Gastroesophageal sphincter (tissue), 3 donors: ENCODE measurements at regions not wholly inside any gene's neighbourhood (a gene's known extent, or its start where the extent isn't known, plus 50 kb on each side); places are given as distances from the start of the nearest gene placed in this dataset.

ENCODE experiments used
- CTCF ChIP-seq, 4 experiments: fragments of 200-600 bp in 2 of 4; fragments of 450-650 bp in 2 of 4; sonication (generic) in 1 of 4; IDR thresholded peaks; one replicate each; pipeline ENCODE4 v1.5.1; 2017 to 2019; ENCODE audit warnings: antibody characterized with exemption in 4 of 4, mild to moderate bottlenecking in 2 of 4, moderate library complexity in 2 of 4
- POLR2A ChIP-seq, 2 donors: fragments of 450-650 bp; IDR thresholded peaks; one replicate each; pipeline ENCODE4 v1.6.1; 2017; ENCODE audit warnings: antibody characterized with exemption in 2 of 2, mild to moderate bottlenecking in 2 of 2, moderate library complexity in 1 of 2

GRCh38 chr14:22334275-22334577 lies 254.8 kb downstream of the DAD1 start:
- TF ChIP-seq CTCF (IDR thresholded peaks at IDR 0.05) (no peak), POLR2A (IDR thresholded peaks at IDR 0.05) (no peak)
